ENCODE measurements at regions not wholly inside any gene's neighbourhood (a gene's known extent, or its start where the extent isn't known, plus 50 kb on each side); places are given as distances from the start of the nearest gene placed in this dataset.

- TF ChIP-seq, protein P1, sequence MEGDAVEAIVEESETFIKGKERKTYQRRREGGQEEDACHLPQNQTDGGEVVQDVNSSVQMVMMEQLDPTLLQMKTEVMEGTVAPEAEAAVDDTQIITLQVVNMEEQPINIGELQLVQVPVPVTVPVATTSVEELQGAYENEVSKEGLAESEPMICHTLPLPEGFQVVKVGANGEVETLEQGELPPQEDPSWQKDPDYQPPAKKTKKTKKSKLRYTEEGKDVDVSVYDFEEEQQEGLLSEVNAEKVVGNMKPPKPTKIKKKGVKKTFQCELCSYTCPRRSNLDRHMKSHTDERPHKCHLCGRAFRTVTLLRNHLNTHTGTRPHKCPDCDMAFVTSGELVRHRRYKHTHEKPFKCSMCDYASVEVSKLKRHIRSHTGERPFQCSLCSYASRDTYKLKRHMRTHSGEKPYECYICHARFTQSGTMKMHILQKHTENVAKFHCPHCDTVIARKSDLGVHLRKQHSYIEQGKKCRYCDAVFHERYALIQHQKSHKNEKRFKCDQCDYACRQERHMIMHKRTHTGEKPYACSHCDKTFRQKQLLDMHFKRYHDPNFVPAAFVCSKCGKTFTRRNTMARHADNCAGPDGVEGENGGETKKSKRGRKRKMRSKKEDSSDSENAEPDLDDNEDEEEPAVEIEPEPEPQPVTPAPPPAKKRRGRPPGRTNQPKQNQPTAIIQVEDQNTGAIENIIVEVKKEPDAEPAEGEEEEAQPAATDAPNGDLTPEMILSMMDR (IDR thresholded peaks at IDR 0.05; ENCODE audit: borderline replicate concordance, extremely low read depth, low read length, poor library complexity, severe bottlenecking): no peak
- TF ChIP-seq EZH2 (IDR thresholded peaks at IDR 0.05; ENCODE audit: borderline replicate concordance, low read depth, low read length, severe bottlenecking): no peak
Observed at GRCh38 chr14:51356381-51356780, 116.3 kb downstream of the TMX1 start.
